NB4 (cell line): ENCODE measurements at regions not wholly inside any gene's neighbourhood (a gene's known extent, or its start where the extent isn't known, plus 50 kb on each side); places are given as distances from the start of the nearest gene placed in this dataset.

Experiments used
- CTCF ChIP-seq: IDR thresholded peaks from one replicate; pipeline ENCODE4 v1.5.1; 2012; ENCODE audit warnings: low read depth, low read length
- MYC ChIP-seq: IDR thresholded peaks from 2 replicates; pipeline ENCODE4 v1.6.1; 2011; ENCODE audit warnings: low read depth, low read length
- POLR2A ChIP-seq: IDR thresholded peaks from 2 replicates; pipeline ENCODE4 v1.6.1; 2011; ENCODE audit warnings: mild to moderate bottlenecking; ENCODE audit not compliant: insufficient read length; ENCODE audit errors: extremely low read depth
- TF ChIP-seq, protein P1 (sequence below): IDR thresholded peaks from 2 replicates; pipeline ENCODE4 v1.6.1; 2011; ENCODE audit warnings: low read depth, low read length

DNA sequence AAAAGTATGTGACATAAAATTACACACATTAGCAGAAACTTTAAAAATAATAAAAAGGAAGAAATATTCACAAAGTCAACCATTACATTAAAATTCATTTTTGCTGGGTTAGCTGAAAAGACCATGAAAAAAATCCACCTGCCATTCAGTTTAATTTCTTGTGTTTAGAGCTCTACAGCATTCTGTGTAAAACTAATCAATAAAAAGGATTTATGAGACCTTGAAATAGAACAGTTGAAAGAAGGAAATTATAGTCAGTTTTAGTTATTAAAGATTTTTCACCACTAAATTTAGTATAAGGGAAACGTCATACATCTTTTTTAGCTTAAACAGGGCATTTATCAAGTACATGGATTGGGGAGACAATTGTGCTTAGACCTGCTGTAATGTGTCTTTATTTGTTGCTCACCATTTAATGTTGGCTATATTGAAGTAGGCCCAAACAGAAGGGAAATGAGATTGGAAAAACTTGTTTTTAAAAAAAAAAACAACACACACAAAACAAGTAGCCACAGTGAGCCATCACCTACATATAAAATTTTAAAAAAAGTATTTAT is 438.7 kb upstream of the POU3F2 start:
- no peak for TF ChIP-seq POLR2A
- no peak for TF ChIP-seq CTCF
- no peak for TF ChIP-seq MYC
- TF ChIP-seq, protein P1, sequence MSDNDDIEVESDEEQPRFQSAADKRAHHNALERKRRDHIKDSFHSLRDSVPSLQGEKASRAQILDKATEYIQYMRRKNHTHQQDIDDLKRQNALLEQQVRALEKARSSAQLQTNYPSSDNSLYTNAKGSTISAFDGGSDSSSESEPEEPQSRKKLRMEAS: no peak
